ENCODE measurements at regions not wholly inside any gene's neighbourhood (a gene's known extent, or its start where the extent isn't known, plus 50 kb on each side); places are given as distances from the start of the nearest gene placed in this dataset.

DNA sequence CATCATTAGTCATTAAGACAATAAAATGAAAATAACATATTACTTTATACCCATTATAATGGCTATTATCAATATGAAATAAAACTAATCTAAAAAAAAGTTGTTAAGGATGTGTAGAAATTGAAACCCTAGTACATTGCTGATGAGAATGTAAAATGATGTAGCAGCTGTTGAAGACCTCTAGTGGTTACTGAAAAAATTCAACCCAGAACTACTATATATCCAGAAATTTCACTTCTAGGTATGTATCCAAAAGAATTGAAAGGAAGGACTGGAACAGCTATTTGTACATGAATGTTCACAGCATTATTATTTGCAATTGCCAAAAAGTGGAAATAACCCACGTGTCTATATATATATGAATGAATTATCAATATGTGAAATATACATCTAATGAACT, 180.3 kb upstream of the KLHL4 start:
- TF ChIP-seq POLR2A (IDR thresholded peaks at IDR 0.05): no peak
- TF ChIP-seq CTCF (IDR thresholded peaks at IDR 0.05): no peak
